ENCODE measurements at regions not wholly inside any gene's neighbourhood (a gene's known extent, or its start where the extent isn't known, plus 50 kb on each side); places are given as distances from the start of the nearest gene placed in this dataset.

DNA sequence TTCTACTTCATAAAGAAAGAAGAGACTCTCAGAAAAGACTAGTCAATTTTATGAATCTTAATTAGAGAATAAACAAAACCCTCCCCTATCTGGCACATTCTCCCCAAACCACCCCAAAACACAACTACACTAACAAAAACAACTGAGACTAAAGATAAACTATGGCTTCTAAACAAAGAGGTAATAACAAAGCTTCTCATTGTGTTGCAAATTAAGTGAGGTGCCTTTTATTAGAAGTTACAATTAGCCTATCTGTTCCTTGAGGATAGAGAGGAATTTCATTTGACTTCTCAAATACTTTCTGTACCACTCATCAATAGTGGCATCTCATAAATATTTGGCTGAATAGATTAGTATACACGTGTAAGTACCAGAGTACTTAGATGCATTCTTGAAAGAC lies 1196.2 kb downstream of the PCDH9 start (continued):
- no peak for TF ChIP-seq REST (IDR thresholded peaks at IDR 0.05; ENCODE audit: low read depth)
- no peak for TF ChIP-seq ZFX (IDR thresholded peaks at IDR 0.05)
- no peak for TF ChIP-seq CEBPB (IDR thresholded peaks at IDR 0.05; ENCODE audit: low read depth)

DNA sequence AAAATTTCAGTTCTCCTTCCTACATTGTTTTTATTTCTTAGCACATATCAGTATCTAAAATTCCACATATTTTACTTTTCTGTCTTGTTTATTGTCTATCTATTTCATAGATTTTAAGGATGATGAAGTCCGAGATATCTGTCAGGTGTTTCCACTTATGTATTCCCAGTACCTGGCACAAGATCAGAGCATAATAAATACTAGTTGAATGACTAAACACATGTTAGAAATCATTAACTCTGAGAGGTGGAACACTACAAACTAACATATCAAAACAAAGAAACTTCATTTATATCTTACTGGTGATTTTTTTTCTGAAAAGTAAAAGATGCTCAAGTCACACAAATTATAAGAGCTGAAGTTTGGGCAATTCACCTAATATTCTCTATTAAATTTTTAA lies 1208.3 kb downstream of the PCDH9 start:
- H2AFZ ChIP-seq (ENCODE audit: low read depth, low read length, poor library complexity, severe bottlenecking) = no peak overlapping the region
- H3K36me3 ChIP-seq (ENCODE audit: control insufficient read depth in 1 of 2, insufficient read depth in 2 of 2, low read length in 2 of 2) = no peaks in the 10 kb centered on the region
- H4K20me1 ChIP-seq (ENCODE audit: insufficient read depth) = no peaks in the 10 kb centered on the region
- BruUV-seq (replicated peaks) = no TSS peak
- intact Hi-C loops (cut with micrococcal nuclease) = no loop called here
- no peaks in the 10 kb centered on the region for H3K9me3 ChIP-seq (ENCODE audit: control insufficient read depth in 1 of 2, insufficient read depth in 1 of 2, low read depth in 1 of 2, low read length in 2 of 2)
- H3K9me2 ChIP-seq (ENCODE audit: insufficient read depth) = no peaks in the 10 kb centered on the region
- no peaks in the 10 kb centered on the region for H3K4me1 ChIP-seq (ENCODE audit: control insufficient read depth in 1 of 2, insufficient read depth in 2 of 2, low read length in 2 of 2)
- H3K27me3 ChIP-seq (ENCODE audit: insufficient read depth, low read length) = no peaks in the 10 kb centered on the region
- POLR2A ChIA-PET = no interaction called here
- CTCF ChIA-PET = no interaction called here
- no peak for TF ChIP-seq REST (IDR thresholded peaks at IDR 0.05; ENCODE audit: low read depth)
- TF ChIP-seq FOSL1 (IDR thresholded peaks at IDR 0.05; ENCODE audit: low read depth) = no peak
- TF ChIP-seq, protein P1, sequence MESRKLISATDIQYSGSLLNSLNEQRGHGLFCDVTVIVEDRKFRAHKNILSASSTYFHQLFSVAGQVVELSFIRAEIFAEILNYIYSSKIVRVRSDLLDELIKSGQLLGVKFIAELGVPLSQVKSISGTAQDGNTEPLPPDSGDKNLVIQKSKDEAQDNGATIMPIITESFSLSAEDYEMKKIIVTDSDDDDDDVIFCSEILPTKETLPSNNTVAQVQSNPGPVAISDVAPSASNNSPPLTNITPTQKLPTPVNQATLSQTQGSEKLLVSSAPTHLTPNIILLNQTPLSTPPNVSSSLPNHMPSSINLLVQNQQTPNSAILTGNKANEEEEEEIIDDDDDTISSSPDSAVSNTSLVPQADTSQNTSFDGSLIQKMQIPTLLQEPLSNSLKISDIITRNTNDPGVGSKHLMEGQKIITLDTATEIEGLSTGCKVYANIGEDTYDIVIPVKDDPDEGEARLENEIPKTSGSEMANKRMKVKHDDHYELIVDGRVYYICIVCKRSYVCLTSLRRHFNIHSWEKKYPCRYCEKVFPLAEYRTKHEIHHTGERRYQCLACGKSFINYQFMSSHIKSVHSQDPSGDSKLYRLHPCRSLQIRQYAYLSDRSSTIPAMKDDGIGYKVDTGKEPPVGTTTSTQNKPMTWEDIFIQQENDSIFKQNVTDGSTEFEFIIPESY (IDR thresholded peaks at IDR 0.05; ENCODE audit: extremely low read depth, insufficient replicate concordance, low read length) = no peak
- no peak for TF ChIP-seq EZH2 (IDR thresholded peaks at IDR 0.05)
- no peak for TF ChIP-seq YY1 (IDR thresholded peaks at IDR 0.05; ENCODE audit: extremely low read depth, insufficient replicate concordance, low read depth, low read length)
- TF ChIP-seq SRF (IDR thresholded peaks at IDR 0.05; ENCODE audit: low read depth) = no peak
- TF ChIP-seq ZNF274 (IDR thresholded peaks at IDR 0.05; ENCODE audit: low read depth, low read length) = no peak
- no peak for TF ChIP-seq RAD21 (IDR thresholded peaks at IDR 0.05; ENCODE audit: low read depth)
- no peak for TF ChIP-seq CEBPB (IDR thresholded peaks at IDR 0.05; ENCODE audit: low read depth)
- TF ChIP-seq SP1 (IDR thresholded peaks at IDR 0.05; ENCODE audit: low read depth) = no peak
- no peak for TF ChIP-seq TCF7L2 (IDR thresholded peaks at IDR 0.05; ENCODE audit: borderline replicate concordance, extremely low read depth, insufficient read depth, insufficient read length)
- TF ChIP-seq SIN3A (IDR thresholded peaks at IDR 0.05; ENCODE audit: low read depth) = no peak
- TF ChIP-seq POLR2AphosphoS5 (IDR thresholded peaks at IDR 0.05; ENCODE audit: low read depth, low read length) = no peak
- TF ChIP-seq ELF1 (IDR thresholded peaks at IDR 0.05; ENCODE audit: borderline replicate concordance, low read depth) = no peak
- TF ChIP-seq POLR2A (IDR thresholded peaks at IDR 0.05; ENCODE audit: borderline replicate concordance, extremely low read depth, insufficient read depth, insufficient read length) = no peak
- TF ChIP-seq JUND (IDR thresholded peaks at IDR 0.05) = no peak
- TF ChIP-seq, protein P2, sequence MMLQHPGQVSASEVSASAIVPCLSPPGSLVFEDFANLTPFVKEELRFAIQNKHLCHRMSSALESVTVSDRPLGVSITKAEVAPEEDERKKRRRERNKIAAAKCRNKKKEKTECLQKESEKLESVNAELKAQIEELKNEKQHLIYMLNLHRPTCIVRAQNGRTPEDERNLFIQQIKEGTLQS (IDR thresholded peaks at IDR 0.05) = no peak
- no peak for TF ChIP-seq ZFX (IDR thresholded peaks at IDR 0.05)
- no peak overlapping the region for H3K4me2 ChIP-seq (ENCODE audit: low read length)
- no peak overlapping the region for H3K9ac ChIP-seq (ENCODE audit: low read length)
- ATAC-seq (no peak), DNase-seq (ENCODE audit: low read depth, low spot score) (no peak)
- H3K4me3 ChIP-seq (replicated peaks in 1 of 2; ENCODE audit: low read depth in 1 of 2, low read length in 2 of 2) = no peak overlapping the region
- no peaks in the 10 kb centered on the region for H3K79me2 ChIP-seq (ENCODE audit: insufficient read depth, low read length)
- H3K27ac ChIP-seq (ENCODE audit: low read depth, low read length) = no peak overlapping the region
- RAD21 ChIA-PET (ENCODE audit: low non-redundant PET in 1 of 2, low total read pairs in 2 of 2, uncharacterized antibody in 2 of 2, unreplicated experiment in 2 of 2) = no interaction called here

All from HCT116 (cell line).